WTC11 (cell line): ENCODE measurements at regions not wholly inside any gene's neighbourhood (a gene's known extent, or its start where the extent isn't known, plus 50 kb on each side); places are given as distances from the start of the nearest gene placed in this dataset.

Experiments
- ATAC-seq: fragments of 200-7000 bp; cut with Tn5 transposase; 2 replicates; pipeline ENCODE4 v1.10.0; 2021; ENCODE audit warnings: mild to moderate bottlenecking, moderate library complexity
- CTCF ChIA-PET: fragments of 300-600 bp; sonication (Branson Sonifier 250); formaldehyde crosslinking; loops from one replicate; lab custom pipeline; 2021; ENCODE audit warnings: antibody characterized with exemption; lab: Charles Lee
- POLR2A ChIA-PET: fragments of 350-600 bp; sonication (Branson Sonifier 250); formaldehyde crosslinking; loops from one replicate; lab custom pipeline; 2021; ENCODE audit warnings: antibody characterized with exemption; lab: Charles Lee
- DNase-seq: peaks from one replicate; pipeline ENCODE4 v3.0.0; 2021; ENCODE audit warnings: low spot score
- H3K27ac Mint-ChIP-seq: 2 replicates; pipeline ENCODE4 v1.8.0; 2021; ENCODE audit warnings: mixed read lengths
- H3K27me3 Mint-ChIP-seq: 2 replicates; pipeline ENCODE4 v1.8.0; 2021; ENCODE audit warnings: low read depth, mild to moderate bottlenecking, moderate library complexity, mixed read lengths
- H3K36me3 Mint-ChIP-seq: 2 replicates; pipeline ENCODE4 v1.8.0; 2021; ENCODE audit warnings: mixed read lengths
- H3K4me1 Mint-ChIP-seq: 2 replicates; pipeline ENCODE4 v1.8.0; 2022; ENCODE audit warnings: mixed read lengths
- H3K4me3 Mint-ChIP-seq: 2 replicates; pipeline ENCODE4 v1.8.0; 2021; ENCODE audit warnings: mild to moderate bottlenecking, moderate library complexity, mixed read lengths
- H3K9me3 Mint-ChIP-seq: 2 replicates; pipeline ENCODE4 v1.8.0; 2021; ENCODE audit warnings: mixed read lengths
- CBFB ChIP-seq: sonication (generic); formaldehyde crosslinking; IDR thresholded peaks from 2 replicates; pipeline ENCODE4 v1.8.1; 2022; ENCODE audit warnings: mild to moderate bottlenecking, low read depth, missing genetic modification reagents
- FOXJ3 ChIP-seq: sonication (generic); formaldehyde crosslinking; IDR thresholded peaks from 2 replicates; pipeline ENCODE4 v1.9.0; 2021; ENCODE audit warnings: missing genetic modification reagents, mild to moderate bottlenecking, borderline replicate concordance
- FOXP1 ChIP-seq: sonication (generic); formaldehyde crosslinking; IDR thresholded peaks from 2 replicates; pipeline ENCODE4 v1.8.0; 2022; ENCODE audit warnings: missing genetic modification reagents, mild to moderate bottlenecking, moderate library complexity, borderline replicate concordance
- HMGA2 ChIP-seq: fragments of 250-450 bp; sonication (Bioruptor Pico); IDR thresholded peaks from 2 replicates; pipeline ENCODE4 v1.4.0; 2021; ENCODE audit warnings: mild to moderate bottlenecking, moderate library complexity
- MXD4 ChIP-seq: fragments of 250-450 bp; sonication (Bioruptor Pico); IDR thresholded peaks from 2 replicates; pipeline ENCODE4 v1.8.0; 2021; ENCODE audit warnings: mild to moderate bottlenecking, moderate library complexity, borderline replicate concordance
- SMAD3 ChIP-seq: sonication (generic); formaldehyde crosslinking; IDR thresholded peaks from 2 replicates; pipeline ENCODE4 v1.8.0; 2022; ENCODE audit warnings: missing genetic modification reagents, mild to moderate bottlenecking, borderline replicate concordance
- SP1 ChIP-seq: sonication (generic); formaldehyde crosslinking; conservative IDR thresholded peaks from 2 replicates; pipeline ENCODE4 v1.8.1; 2022; ENCODE audit warnings: missing genetic modification reagents
- TCF7 ChIP-seq: sonication (generic); formaldehyde crosslinking; IDR thresholded peaks from 2 replicates; pipeline ENCODE4 v1.8.0; 2022; ENCODE audit warnings: mild to moderate bottlenecking, low read depth, missing genetic modification reagents, moderate library complexity
- TEAD4 ChIP-seq: sonication (generic); formaldehyde crosslinking; IDR thresholded peaks from 2 replicates; pipeline ENCODE4 v1.8.0; 2022; ENCODE audit warnings: mild to moderate bottlenecking, missing genetic modification reagents
- TP53 ChIP-seq: sonication (generic); formaldehyde crosslinking; IDR thresholded peaks from 2 replicates; pipeline ENCODE4 v1.8.1; 2023; ENCODE audit warnings: mild to moderate bottlenecking, missing genetic modification reagents
- ZNF396 ChIP-seq: fragments of 250-450 bp; sonication (Bioruptor Pico); IDR thresholded peaks from 2 replicates; pipeline ENCODE4 v1.8.0; 2021; ENCODE audit warnings: mild to moderate bottlenecking, moderate library complexity, borderline replicate concordance
- ZNF512 ChIP-seq: sonication (generic); formaldehyde crosslinking; IDR thresholded peaks from 2 replicates; pipeline ENCODE4 v1.8.1; 2022; ENCODE audit warnings: missing genetic modification reagents, borderline replicate concordance
- ZNF671 ChIP-seq: fragments of 250-450 bp; sonication (Bioruptor Pico); IDR thresholded peaks from 2 replicates; pipeline ENCODE4 v1.8.0; 2021; ENCODE audit warnings: mild to moderate bottlenecking
- TF ChIP-seq, protein P1 (sequence below): fragments of 250-450 bp; sonication (Bioruptor Pico); IDR thresholded peaks from 2 replicates; pipeline ENCODE4 v1.9.0; 2021; ENCODE audit warnings: mild to moderate bottlenecking, borderline replicate concordance
- TF ChIP-seq, protein P2 (sequence below): fragments of 200-600 bp; IDR thresholded peaks from 2 replicates; pipeline ENCODE4 v1.8.0; 2022; ENCODE audit warnings: antibody characterized with exemption
- TF ChIP-seq, protein P3 (sequence below): fragments of 250-450 bp; sonication (Bioruptor Pico); IDR thresholded peaks from 2 replicates; pipeline ENCODE4 v2.1.2; 2022; ENCODE audit warnings: mild to moderate bottlenecking, moderate library complexity
- TF ChIP-seq, protein P4 (sequence below): sonication (generic); formaldehyde crosslinking; IDR thresholded peaks from 2 replicates; pipeline ENCODE4 v1.8.0; 2023; ENCODE audit warnings: missing genetic modification reagents, mild to moderate bottlenecking, borderline replicate concordance
- TF ChIP-seq, protein P5 (sequence below): sonication (generic); formaldehyde crosslinking; IDR thresholded peaks from 2 replicates; pipeline ENCODE4 v1.8.0; 2022; ENCODE audit warnings: missing genetic modification reagents

DNA sequence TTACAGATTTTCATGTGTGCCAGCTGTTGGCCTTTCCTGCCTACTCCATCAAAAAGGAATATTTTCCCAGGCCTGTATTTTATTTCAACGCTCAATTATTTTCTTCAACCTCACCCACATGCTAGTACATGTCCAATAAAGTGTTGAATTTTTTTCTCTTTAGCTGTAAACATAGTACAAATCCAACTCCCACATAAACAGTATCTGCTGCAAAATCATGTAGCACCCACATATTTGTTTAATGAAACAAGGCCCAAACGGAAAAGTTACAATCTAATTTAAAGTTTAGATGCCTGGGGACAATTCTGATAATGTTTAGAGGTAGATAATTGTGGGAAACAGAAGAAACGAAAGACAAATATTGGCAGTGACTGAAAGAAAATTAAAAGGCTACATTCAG, 275.4 kb upstream of the ACVR2A start:
- Mint-ChIP-seq H3K9me3 (peaks cover 16% of the 10 kb centered on the region), H3K27me3 (no peaks in the 10 kb centered on the region), H3K36me3 (peaks cover 6% of the 10 kb centered on the region), H3K4me3 (no peak overlapping the region), H3K27ac (no peak overlapping the region), H3K4me1 (no peaks in the 10 kb centered on the region)
- no peak for TF ChIP-seq TP53 (CRISPR knock-in tag)
- ATAC-seq (no peak), DNase-seq (no peak)
- ChIA-PET CTCF (no interaction called here), POLR2A (no interaction called here)

- Mint-ChIP-seq H3K9me3 (peaks cover 16% of the 10 kb centered on the region), H3K27me3 (no peaks in the 10 kb centered on the region), H3K27ac (no peak overlapping the region), H3K4me1 (no peaks in the 10 kb centered on the region), H3K36me3 (peaks cover 6% of the 10 kb centered on the region), H3K4me3 (no peak overlapping the region)
- ATAC-seq (no peak), DNase-seq (no peak)
- TF ChIP-seq, protein P1, sequence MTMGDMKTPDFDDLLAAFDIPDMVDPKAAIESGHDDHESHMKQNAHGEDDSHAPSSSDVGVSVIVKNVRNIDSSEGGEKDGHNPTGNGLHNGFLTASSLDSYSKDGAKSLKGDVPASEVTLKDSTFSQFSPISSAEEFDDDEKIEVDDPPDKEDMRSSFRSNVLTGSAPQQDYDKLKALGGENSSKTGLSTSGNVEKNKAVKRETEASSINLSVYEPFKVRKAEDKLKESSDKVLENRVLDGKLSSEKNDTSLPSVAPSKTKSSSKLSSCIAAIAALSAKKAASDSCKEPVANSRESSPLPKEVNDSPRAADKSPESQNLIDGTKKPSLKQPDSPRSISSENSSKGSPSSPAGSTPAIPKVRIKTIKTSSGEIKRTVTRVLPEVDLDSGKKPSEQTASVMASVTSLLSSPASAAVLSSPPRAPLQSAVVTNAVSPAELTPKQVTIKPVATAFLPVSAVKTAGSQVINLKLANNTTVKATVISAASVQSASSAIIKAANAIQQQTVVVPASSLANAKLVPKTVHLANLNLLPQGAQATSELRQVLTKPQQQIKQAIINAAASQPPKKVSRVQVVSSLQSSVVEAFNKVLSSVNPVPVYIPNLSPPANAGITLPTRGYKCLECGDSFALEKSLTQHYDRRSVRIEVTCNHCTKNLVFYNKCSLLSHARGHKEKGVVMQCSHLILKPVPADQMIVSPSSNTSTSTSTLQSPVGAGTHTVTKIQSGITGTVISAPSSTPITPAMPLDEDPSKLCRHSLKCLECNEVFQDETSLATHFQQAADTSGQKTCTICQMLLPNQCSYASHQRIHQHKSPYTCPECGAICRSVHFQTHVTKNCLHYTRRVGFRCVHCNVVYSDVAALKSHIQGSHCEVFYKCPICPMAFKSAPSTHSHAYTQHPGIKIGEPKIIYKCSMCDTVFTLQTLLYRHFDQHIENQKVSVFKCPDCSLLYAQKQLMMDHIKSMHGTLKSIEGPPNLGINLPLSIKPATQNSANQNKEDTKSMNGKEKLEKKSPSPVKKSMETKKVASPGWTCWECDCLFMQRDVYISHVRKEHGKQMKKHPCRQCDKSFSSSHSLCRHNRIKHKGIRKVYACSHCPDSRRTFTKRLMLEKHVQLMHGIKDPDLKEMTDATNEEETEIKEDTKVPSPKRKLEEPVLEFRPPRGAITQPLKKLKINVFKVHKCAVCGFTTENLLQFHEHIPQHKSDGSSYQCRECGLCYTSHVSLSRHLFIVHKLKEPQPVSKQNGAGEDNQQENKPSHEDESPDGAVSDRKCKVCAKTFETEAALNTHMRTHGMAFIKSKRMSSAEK = no peak
- TF ChIP-seq TCF7 (CRISPR knock-in tag) = no peak
- no peak for TF ChIP-seq FOXP1
- TF ChIP-seq TEAD4 (CRISPR knock-in tag) = no peak
- TF ChIP-seq, protein P2, sequence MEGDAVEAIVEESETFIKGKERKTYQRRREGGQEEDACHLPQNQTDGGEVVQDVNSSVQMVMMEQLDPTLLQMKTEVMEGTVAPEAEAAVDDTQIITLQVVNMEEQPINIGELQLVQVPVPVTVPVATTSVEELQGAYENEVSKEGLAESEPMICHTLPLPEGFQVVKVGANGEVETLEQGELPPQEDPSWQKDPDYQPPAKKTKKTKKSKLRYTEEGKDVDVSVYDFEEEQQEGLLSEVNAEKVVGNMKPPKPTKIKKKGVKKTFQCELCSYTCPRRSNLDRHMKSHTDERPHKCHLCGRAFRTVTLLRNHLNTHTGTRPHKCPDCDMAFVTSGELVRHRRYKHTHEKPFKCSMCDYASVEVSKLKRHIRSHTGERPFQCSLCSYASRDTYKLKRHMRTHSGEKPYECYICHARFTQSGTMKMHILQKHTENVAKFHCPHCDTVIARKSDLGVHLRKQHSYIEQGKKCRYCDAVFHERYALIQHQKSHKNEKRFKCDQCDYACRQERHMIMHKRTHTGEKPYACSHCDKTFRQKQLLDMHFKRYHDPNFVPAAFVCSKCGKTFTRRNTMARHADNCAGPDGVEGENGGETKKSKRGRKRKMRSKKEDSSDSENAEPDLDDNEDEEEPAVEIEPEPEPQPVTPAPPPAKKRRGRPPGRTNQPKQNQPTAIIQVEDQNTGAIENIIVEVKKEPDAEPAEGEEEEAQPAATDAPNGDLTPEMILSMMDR = no peak
- no peak for TF ChIP-seq ZNF396 (CRISPR knock-in tag)
- TF ChIP-seq SP1 (CRISPR knock-in tag) = no peak
- TF ChIP-seq HMGA2 (CRISPR knock-in tag) = no peak
- no peak for TF ChIP-seq MXD4
- no peak for TF ChIP-seq FOXJ3
- TF ChIP-seq ZNF671 = no peak
- TF ChIP-seq ZNF512 (CRISPR knock-in tag) = no peak
- TF ChIP-seq, protein P3, sequence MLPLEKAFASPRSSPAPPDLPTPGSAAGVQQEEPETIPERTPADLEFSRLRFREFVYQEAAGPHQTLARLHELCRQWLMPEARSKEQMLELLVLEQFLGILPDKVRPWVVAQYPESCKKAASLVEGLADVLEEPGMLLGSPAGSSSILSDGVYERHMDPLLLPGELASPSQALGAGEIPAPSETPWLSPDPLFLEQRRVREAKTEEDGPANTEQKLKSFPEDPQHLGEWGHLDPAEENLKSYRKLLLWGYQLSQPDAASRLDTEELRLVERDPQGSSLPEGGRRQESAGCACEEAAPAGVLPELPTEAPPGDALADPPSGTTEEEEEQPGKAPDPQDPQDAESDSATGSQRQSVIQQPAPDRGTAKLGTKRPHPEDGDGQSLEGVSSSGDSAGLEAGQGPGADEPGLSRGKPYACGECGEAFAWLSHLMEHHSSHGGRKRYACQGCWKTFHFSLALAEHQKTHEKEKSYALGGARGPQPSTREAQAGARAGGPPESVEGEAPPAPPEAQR (CRISPR knock-in tag) = no peak
- TF ChIP-seq, protein P4, sequence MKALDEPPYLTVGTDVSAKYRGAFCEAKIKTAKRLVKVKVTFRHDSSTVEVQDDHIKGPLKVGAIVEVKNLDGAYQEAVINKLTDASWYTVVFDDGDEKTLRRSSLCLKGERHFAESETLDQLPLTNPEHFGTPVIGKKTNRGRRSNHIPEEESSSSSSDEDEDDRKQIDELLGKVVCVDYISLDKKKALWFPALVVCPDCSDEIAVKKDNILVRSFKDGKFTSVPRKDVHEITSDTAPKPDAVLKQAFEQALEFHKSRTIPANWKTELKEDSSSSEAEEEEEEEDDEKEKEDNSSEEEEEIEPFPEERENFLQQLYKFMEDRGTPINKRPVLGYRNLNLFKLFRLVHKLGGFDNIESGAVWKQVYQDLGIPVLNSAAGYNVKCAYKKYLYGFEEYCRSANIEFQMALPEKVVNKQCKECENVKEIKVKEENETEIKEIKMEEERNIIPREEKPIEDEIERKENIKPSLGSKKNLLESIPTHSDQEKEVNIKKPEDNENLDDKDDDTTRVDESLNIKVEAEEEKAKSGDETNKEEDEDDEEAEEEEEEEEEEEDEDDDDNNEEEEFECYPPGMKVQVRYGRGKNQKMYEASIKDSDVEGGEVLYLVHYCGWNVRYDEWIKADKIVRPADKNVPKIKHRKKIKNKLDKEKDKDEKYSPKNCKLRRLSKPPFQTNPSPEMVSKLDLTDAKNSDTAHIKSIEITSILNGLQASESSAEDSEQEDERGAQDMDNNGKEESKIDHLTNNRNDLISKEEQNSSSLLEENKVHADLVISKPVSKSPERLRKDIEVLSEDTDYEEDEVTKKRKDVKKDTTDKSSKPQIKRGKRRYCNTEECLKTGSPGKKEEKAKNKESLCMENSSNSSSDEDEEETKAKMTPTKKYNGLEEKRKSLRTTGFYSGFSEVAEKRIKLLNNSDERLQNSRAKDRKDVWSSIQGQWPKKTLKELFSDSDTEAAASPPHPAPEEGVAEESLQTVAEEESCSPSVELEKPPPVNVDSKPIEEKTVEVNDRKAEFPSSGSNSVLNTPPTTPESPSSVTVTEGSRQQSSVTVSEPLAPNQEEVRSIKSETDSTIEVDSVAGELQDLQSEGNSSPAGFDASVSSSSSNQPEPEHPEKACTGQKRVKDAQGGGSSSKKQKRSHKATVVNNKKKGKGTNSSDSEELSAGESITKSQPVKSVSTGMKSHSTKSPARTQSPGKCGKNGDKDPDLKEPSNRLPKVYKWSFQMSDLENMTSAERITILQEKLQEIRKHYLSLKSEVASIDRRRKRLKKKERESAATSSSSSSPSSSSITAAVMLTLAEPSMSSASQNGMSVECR = no peak
- TF ChIP-seq CBFB (CRISPR knock-in tag) = no peak
- no peak for TF ChIP-seq SMAD3
- TF ChIP-seq, protein P5, sequence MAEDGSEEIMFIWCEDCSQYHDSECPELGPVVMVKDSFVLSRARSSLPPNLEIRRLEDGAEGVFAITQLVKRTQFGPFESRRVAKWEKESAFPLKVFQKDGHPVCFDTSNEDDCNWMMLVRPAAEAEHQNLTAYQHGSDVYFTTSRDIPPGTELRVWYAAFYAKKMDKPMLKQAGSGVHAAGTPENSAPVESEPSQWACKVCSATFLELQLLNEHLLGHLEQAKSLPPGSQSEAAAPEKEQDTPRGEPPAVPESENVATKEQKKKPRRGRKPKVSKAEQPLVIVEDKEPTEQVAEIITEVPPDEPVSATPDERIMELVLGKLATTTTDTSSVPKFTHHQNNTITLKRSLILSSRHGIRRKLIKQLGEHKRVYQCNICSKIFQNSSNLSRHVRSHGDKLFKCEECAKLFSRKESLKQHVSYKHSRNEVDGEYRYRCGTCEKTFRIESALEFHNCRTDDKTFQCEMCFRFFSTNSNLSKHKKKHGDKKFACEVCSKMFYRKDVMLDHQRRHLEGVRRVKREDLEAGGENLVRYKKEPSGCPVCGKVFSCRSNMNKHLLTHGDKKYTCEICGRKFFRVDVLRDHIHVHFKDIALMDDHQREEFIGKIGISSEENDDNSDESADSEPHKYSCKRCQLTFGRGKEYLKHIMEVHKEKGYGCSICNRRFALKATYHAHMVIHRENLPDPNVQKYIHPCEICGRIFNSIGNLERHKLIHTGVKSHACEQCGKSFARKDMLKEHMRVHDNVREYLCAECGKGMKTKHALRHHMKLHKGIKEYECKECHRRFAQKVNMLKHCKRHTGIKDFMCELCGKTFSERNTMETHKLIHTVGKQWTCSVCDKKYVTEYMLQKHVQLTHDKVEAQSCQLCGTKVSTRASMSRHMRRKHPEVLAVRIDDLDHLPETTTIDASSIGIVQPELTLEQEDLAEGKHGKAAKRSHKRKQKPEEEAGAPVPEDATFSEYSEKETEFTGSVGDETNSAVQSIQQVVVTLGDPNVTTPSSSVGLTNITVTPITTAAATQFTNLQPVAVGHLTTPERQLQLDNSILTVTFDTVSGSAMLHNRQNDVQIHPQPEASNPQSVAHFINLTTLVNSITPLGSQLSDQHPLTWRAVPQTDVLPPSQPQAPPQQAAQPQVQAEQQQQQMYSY (CRISPR knock-in tag) = no peak
- ChIA-PET CTCF (no interaction called here), POLR2A (interaction anchor here (0.7 kb wide), 1 partner anchor 74 kb away, joined by 4 read pairs; no protein-coding TSS in a partner anchor)
Measured at GRCh38 chr2:147568109-147568508, 276.7 kb upstream of the ACVR2A start.
